Epithelial cell of prostate (primary cell): ENCODE measurements at regions not wholly inside any gene's neighbourhood (a gene's known extent, or its start where the extent isn't known, plus 50 kb on each side); places are given as distances from the start of the nearest gene placed in this dataset.
A peak's percentile ranks its signal among the peaks of the same experiment; 100 is the strongest.

Experiments used
- DNase-seq: peaks from one replicate; pipeline ENCODE4 v3.0.0-alpha.2; 2011; ENCODE audit warnings: low read depth, low spot score
- H3K27ac ChIP-seq: fragments of 450-650 bp; 2 replicates; pipeline ENCODE4 v1.5.1; 2017; ENCODE audit warnings: mild to moderate bottlenecking

DNA sequence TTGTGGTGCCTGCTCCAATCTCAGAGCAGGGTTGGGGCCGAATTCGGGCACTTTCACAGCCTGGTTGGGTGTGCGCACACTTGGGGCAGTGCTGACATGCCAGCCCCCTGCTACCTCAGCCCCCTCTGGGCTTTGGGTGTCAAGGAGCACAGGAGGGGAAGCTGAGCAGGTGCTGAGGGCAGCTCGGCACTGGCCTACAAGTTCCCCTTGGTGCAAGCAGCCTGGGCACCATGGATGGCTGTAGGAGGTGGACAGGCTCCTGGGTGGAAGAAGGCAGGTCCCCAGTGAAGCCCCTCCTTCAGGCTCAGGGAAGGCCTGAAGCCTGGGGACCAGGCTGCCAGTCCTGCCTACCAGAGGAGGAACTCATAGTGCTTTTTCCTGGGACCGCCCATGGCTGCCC lies 326.6 kb downstream of the NDFIP2 start:
- no peak for DNase-seq
- H3K27ac ChIP-seq, result no peak overlapping the region

GRCh38 chr13:79806821-79807220 lies 325.9 kb downstream of the NDFIP2 start:
- no peak overlapping the region for H3K27ac ChIP-seq
- no peak for DNase-seq

DNA sequence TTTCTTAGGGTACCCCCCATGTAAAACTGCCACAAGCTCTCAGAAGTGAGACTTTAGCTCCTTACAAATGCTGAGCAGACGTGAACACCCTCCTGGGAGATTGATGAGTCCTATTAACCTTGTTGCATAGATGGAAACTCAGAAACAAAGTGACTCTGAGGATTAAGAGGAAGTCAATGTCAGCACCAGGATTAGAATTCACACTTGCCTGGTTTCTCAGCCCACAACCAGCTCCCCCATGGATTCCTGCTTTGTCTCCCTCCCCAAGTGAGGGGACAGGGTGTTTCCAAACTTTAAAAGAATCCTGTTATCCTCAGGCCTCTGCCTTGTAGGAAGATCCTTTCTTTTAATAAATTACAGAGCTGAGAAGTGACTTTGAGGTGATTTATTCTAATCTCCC lies 324.4 kb downstream of the NDFIP2 start:
- no peak overlapping the region for H3K27ac ChIP-seq
- no peak for DNase-seq

- no peak for DNase-seq
- H3K27ac ChIP-seq, result no peak overlapping the region
Measured at GRCh38 chr13:79803989-79804388, 323.0 kb downstream of the NDFIP2 start.

GRCh38 chr13:79803296-79803695 lies 322.3 kb downstream of the NDFIP2 start:
- no peak for DNase-seq
- no peak overlapping the region for H3K27ac ChIP-seq

DNA sequence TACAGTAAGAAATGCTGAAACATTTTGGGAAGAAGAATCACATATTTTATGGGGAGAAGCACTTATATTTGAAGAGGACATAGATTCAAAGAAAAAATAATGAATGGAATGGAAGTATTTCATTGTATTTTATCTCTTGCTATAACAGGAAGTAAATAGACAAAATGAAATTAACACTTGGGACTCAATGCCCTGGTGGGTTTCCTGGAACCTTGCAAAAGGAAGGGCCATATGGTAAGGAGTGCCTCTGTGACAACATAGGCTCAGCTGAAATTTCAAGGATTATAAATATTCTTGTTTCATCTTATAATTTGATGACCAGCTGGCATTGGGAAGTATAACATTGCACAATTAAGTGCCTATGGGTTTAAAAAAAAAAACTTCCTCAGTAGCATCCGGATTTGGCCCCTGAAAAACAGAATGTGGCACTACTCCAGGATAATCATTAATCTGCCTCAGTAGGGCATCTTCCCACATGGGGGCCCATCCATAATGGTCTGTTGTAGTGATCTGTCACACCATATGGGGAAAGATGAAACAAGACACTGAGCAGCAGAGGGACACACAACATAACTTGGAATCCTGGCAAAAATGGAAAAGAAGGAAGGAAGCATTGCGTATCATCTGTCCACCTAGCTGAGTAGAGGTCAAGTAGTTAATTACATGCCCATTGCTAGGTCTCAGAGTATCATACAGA lies 321.6 kb downstream of the NDFIP2 start:
- H3K27ac ChIP-seq, result no peak overlapping the region
- DNase-seq, result no peak

DNA sequence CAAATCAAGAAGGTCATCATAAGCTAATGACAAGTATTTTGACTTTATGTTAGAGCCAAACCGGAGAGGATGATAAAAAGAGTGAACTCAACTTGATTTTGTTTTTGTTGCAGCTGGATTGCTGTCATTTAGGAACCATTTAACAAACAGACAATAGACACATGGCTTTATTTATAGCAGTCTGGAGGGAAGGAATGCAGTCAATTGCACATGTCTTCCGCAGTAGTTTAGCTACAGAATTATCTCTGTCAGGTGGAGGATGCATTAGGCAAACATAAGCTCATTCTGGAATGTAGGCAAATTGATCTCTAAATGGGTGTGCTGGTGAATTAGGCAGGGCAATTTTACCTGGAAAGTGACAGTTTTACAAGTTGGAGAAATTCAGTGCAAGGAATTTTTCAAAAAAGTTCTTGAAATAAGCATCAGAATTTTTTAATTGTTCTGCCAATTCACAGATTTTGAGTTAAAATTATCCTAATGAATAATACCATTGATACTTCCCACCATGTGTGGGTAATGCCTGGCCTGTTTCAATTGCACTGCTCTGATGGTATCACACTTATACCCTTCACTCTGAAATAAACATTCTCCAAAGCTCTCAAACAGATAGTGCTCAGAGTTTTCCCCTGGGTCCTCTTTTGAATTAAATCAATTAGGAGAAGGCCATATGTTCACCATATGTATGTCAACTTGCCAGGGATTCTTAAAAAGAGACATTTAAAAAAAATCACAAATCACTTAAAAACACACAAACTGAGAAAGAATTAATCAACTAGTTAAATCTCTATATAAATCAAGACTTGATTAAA lies 318.3 kb downstream of the NDFIP2 start:
- no peak overlapping the region for H3K27ac ChIP-seq
- DNase-seq, result no peak

DNA sequence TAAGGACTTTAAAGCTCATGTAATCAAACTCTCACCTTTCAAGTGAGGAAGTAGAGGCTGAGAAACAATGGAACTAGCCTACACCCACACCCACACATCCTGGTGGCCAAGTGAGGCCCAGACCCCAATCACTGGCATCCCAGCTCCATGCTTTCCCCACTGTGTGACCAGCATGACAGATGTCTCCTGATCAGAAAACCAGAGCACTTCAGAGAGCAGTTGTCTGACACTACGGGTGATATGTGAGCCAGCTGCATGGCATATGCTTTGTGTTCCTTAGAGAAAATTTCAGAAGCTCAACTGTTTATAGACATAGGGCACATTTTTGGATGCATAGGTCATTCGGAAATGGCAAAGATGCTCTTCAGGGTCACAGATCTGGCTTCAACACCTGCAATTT lies 315.2 kb downstream of the NDFIP2 start:
- no peak overlapping the region for H3K27ac ChIP-seq
- DNase-seq, result no peak

GRCh38 chr13:79794931-79795330 lies 314.0 kb downstream of the NDFIP2 start:
- no peak overlapping the region for H3K27ac ChIP-seq
- no peak for DNase-seq

DNA sequence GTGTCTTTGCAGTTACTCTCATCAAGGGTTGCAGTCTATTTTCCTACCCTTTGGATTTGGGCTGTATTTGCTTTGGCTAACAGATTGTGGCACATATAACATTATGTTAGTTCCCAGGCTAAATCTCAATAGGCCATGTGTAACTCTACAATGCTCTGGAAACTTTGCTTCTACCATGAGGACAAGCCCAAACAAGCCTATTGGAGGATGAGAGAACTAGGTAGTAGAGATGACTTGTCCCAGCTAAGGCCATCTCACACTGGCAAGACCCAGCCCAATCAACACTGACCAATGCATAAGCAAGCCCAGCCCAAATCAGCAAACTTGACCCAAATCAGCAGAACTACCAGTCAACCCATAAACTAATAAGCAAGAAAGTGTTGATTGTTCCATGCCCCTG lies 311.8 kb downstream of the NDFIP2 start:
- no peak for DNase-seq
- no peak overlapping the region for H3K27ac ChIP-seq

- no peak for DNase-seq
- H3K27ac ChIP-seq, result no peak overlapping the region
Measured at GRCh38 chr13:79791471-79792042, 310.6 kb downstream of the NDFIP2 start.

- DNase-seq, result no peak
Measured at GRCh38 chr13:79786176-79786575, 305.2 kb downstream of the NDFIP2 start.

GRCh38 chr13:79782541-79783205 lies 301.7 kb downstream of the NDFIP2 start:
- no peak overlapping the region for H3K27ac ChIP-seq
- no peak for DNase-seq

More at GRCh38 chr13:79786176-79786575, 305.2 kb downstream of the NDFIP2 start:
- H3K27ac ChIP-seq, result no peak overlapping the region

GRCh38 chr13:79781829-79782540 lies 301.0 kb downstream of the NDFIP2 start:
- no peak overlapping the region for H3K27ac ChIP-seq
- no peak for DNase-seq

DNA sequence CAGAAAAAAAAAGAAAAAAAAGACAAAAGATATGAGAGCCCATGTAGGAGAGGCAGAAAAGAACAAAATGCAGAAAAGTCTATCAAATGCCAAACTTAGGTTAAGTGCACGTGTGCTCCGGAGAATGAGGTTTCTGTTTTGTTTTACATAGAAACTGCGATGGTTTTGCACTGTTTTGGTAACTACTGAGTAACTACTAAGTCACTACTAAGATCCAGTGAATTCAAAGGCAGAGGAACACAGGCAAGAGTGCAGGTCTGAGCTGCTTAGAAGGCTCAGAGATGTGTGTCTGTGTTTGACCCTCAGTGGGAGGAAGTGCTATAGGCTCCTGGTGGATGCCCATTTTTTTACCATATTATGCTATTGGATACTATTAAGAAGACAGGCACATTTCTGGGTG lies 299.3 kb downstream of the NDFIP2 start:
- DNase-seq, result no peak
- peak overlapping the region; percentile 70 for H3K27ac ChIP-seq

GRCh38 chr13:79779761-79780160 lies 298.8 kb downstream of the NDFIP2 start:
- peak overlapping the region; percentile 70 for H3K27ac ChIP-seq
- peak; percentile 39 for DNase-seq

DNA sequence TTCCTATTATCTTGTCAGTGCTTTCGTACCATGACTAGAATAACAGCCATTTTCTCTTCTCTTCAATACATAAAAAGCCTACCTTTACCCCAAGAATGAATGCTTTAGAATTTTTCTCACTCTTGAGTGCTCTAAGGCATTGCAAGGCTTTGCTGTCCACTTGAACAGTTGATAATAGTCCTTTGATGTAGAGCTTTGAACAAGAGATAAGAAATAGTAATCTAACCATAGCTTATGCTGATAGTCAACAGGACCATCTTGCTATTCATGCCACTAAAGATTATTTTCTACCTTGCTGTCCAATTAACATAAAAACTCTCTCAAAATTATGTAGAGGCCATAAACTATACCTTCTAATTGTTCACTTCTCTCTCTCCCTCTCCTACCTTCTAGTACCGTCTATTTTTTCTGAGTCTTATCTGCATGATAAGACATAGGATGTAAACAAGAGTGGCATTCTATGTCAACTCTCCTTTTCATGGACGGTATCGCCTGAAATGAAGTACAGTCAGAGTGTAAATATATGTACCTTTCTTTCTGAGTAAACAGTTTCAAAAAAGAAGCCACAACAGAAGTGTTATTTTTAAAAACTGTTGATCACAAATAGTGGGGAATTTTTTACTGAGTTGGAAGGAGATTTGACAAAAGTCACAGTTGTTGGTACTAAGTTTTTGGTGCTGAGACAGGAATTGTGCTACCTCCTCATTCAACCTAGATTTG lies 297.9 kb downstream of the NDFIP2 start:
- no peak for DNase-seq
- peak overlapping the region; percentile 70 for H3K27ac ChIP-seq

DNA sequence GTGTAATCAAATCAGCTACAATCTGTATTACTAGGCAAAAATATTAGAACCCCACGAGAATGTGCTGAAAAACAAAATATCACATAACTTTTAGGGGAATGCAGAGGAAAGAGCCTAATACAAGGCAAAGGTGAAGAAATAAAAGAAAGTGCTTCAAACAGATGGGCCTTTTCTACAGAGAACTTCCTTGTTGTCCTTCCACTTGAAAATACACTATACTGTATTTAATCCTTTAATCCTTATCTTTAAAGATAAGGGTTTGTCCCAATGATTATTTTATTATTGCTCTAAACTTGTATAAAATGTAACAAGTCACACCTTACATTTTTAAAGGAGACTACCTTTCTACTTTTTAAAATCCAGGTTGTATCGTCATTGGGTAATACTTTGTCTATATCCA lies 296.5 kb downstream of the NDFIP2 start:
- H3K27ac ChIP-seq, result no peak overlapping the region
- no peak for DNase-seq

GRCh38 chr13:79776531-79777295 lies 295.8 kb downstream of the NDFIP2 start:
- no peak overlapping the region for H3K27ac ChIP-seq
- DNase-seq, result no peak
